GM19023 (cell line): ENCODE measurements at regions not wholly inside any gene's neighbourhood (a gene's known extent, or its start where the extent isn't known, plus 50 kb on each side); places are given as distances from the start of the nearest gene placed in this dataset.

Experiments
- ATAC-seq: cut with Tn5 transposase; IDR thresholded peaks from one replicate; pipeline ENCODE4 v1.9.1; 2021; ENCODE audit warnings: mild to moderate bottlenecking, moderate library complexity; ENCODE audit not compliant: unreplicated experiment

- no peak for ATAC-seq
Measured at GRCh38 chr4:138414202-138414601, 172.1 kb upstream of the SLC7A11 start.

- no peak for ATAC-seq
Measured at GRCh38 chr4:138413273-138413672, 171.1 kb upstream of the SLC7A11 start.

- ATAC-seq, result no peak
Measured at GRCh38 chr4:138412847-138413246, 170.7 kb upstream of the SLC7A11 start.

DNA sequence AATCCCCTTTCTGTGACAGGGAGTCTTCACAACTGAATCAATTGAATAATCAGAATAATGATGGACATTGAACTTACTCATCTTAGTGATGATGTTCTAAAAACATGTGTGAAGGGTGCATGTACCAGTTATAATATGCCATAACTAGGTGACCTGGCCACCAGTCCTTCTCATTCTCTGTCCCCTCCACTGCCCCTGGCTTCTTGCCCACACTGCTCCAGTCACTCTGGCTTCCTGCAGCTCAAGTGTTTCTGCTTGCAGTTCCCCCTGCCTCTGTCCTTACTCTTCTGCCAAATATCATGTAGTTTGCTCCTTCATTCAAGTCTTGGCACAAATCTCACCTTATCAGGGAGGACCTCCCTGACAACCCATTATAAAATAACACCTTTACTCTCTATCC, 168.1 kb upstream of the SLC7A11 start:
- no peak for ATAC-seq

- ATAC-seq, result peak; percentile 34
Measured at GRCh38 chr4:138409670-138410069, 167.5 kb upstream of the SLC7A11 start.

- no peak for ATAC-seq
Measured at GRCh38 chr4:138408758-138409157, 166.6 kb upstream of the SLC7A11 start.

DNA sequence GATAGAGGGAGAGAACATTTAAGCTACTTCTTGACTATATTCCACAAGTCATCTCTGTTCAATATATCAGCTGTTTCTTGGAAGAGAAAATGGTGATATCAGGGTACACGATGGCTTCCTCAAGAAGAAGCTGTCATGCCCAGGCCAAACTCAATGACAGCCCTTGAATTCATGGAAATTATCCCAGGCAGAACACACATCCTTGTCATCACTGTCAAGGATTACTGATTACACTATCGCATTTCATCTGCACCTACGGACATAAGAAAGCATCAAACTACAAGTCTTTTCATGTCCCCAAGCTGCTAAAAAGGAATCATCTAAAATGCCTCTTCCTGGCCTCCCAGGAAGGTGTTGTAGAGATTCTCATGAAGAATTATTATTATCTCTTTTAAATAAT, 165.2 kb upstream of the SLC7A11 start:
- no peak for ATAC-seq

GRCh38 chr4:138406876-138407275, 164.7 kb upstream of the SLC7A11 start:
- ATAC-seq, result no peak

DNA sequence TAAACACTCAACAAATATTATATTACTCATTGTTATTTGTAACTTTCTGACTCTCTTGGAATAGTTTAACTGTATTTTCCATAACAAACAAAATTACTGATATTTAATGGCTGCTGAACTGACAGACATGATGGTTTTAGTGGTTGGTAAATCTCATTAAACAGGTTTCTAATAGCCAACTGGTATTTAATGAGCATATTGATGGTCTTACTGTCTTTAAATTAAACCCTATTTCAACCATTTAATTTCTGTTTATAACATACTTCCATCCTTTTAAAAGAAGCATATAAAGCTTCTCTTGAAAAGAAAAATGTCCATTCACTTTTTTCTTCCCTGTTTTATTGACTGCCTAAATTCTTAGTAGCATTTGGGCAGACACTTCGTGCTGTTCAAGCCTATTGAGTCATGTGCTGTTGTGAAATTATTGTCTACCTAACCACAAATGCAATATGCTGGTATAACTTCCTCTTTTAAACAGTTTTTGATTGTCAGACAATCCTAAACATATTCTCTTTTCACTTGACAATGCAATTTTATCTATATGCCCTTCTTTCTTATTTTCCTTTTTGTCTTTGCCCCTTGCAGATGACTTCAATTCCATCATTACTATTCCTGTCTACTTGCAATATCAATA, 163.9 kb upstream of the SLC7A11 start:
- ATAC-seq, result peak; percentile 47

DNA sequence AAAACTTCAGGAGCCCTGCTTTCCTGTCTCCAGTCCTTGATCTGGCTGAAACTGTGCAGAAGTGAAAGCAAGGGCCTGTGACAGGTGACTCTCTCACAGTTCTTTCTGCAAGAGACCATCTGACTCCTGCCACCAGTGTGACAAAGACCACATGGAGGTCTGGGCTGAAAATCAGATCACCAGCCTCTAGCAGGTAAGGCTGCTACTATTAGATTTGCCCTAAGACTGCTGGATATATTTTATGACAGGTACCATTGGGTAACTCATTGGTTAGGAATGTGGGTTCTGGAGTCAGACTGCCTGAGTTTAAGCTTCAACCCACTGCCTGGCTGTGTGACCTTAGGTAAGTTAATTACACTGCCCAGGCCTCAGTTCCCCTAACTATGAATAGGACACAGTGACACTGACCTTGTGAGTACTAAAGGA, 163.3 kb upstream of the SLC7A11 start:
- peak; percentile 76 for ATAC-seq

DNA sequence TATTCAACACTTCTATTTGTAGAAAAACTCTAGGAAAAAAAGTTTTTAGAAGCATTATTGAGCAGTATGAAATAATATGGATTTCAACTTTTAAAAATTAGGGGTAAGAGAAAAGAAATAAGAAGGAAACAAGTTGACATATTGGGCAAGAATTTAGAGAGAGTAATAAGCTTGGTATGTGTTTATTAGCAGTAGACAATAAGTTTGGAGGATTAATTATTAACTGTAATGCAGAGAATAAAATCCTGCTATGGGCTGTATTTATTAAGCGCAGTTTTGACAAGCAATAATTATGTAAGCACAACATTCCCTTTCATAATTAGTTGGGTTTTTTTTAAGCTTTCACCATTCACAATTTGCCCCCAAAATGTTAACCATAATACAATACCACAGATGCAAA, 162.7 kb upstream of the SLC7A11 start:
- ATAC-seq, result no peak

- no peak for ATAC-seq
Measured at GRCh38 chr4:138404251-138404650, 162.1 kb upstream of the SLC7A11 start.

- no peak for ATAC-seq
Measured at GRCh38 chr4:138401334-138401733, 159.2 kb upstream of the SLC7A11 start.

DNA sequence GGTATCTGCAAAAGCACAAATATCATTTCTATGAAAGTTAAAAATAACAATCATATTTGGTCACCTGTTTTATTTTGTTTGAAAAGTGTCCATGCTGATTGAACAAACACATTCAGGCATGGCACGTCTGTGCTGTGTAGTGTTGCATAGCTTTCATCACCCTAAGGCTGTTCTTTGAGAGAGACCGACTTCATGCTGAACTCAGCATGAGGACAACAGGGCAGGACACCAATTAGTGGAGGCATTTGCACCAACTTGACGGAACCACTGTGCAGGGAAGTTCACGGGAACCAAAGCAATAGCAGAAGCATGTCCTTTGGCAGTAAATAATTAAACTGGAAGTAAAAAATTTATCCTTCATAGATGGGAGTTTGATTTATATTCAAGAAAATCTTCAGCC, 158.4 kb upstream of the SLC7A11 start:
- no peak for ATAC-seq

GRCh38 chr4:138400066-138400465, 157.9 kb upstream of the SLC7A11 start:
- ATAC-seq, result no peak

GRCh38 chr4:138399081-138399480, 156.9 kb upstream of the SLC7A11 start:
- no peak for ATAC-seq

DNA sequence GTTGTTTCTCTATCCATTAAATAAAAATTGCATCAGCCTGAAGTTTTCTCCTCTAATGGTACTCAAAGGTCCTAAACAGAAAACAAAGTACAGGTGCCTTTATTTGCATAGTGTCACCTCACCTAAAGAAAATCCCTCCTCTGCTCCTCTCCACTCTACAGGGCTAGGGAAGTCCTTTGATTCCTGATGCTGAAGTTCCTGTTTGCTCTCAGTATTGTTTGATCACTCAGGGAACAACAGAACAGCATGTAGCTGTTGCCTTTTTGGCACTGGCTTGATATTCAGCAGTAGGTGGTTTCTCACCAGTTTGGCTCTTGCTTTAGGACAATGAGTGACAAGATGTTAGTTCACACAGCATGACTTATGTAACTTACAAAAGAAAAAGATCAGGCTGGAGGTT, 156.2 kb upstream of the SLC7A11 start:
- no peak for ATAC-seq

DNA sequence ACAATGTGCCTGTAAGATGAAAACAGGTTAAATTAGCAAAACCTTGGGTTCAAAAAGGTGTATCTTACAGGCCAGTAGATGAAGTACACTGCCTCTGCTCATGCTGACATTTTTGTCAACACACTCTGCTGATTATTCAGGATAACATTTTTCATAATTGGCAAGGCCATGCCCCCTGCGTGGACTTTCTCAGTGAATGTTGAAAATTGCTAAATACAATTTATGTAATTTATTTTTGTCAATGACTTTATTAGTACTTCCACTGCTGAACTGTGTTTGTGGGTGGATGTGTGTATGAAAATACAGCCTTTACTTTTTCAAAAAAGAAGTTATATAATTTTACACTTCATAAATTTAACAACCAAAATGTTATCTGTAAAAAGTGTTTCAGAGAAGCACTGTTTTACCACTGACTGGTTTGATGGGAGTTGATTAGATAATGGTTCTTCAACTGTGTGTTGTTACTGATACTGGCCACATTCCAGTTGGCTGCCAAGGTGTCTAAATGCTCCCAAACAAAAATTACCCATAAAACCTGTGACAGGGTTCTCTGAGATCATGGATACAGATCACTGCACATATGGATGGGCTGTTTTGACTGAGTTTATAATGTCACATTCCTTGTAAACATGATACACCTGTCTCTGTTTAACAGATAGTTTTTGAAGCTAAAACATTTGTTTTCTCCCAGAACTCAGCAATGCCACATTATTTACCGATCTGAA, 151.9 kb upstream of the SLC7A11 start:
- ATAC-seq, result no peak

GRCh38 chr4:138392751-138393308, 150.7 kb upstream of the SLC7A11 start:
- ATAC-seq, result peak; percentile 43

DNA sequence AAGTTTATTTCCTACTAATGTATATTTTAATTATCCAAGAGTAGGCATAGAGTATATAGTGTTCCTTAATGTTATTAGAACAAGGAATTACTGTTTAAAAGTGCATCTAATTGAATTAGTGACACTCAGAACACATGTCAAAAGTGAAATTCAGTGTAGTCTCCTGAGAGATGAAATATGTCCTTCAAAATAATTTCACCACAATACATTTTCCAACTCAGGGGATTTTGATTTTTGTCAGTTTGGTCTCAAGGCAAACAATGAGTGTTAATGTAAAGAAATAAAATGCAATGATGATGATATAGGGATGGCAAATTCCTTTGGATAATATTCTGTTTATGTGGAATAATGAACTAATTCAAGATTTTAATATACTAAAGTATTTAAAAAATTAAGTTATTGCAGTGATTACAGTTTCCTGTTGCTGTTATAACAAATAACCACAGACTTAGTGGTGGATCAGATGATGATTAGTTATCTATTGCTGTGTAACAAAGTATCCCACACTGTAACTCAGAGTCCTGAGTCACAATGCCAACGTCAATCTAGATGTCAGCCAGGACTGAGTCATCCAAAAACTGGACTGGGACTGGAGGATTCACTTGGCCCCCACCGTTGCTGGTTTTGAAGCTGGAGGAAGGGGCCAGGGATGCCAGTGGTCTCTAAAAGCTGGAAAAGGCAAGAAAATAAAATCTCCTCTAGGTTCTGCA, 148.0 kb upstream of the SLC7A11 start:
- no peak for ATAC-seq

GRCh38 chr4:138374947-138375346, 132.8 kb upstream of the SLC7A11 start:
- ATAC-seq, result no peak

GRCh38 chr4:138367942-138368341, 125.8 kb upstream of the SLC7A11 start:
- no peak for ATAC-seq
